K562 (cell line): ENCODE measurements at regions not wholly inside any gene's neighbourhood (a gene's known extent, or its start where the extent isn't known, plus 50 kb on each side); places are given as distances from the start of the nearest gene placed in this dataset.

Experiments used
- ATAC-seq: fragments of 200-7000 bp; cut with Tn5 transposase; 3 replicates; pipeline ENCODE4 v1.9.1; 2020; ENCODE audit warnings: moderate library complexity
- BruUV-seq: library from RNA; stranded (reverse); fragments of 400-500 nt; replicated peaks from 2 replicates; lab custom pipeline; 2021; lab: Mats Ljungman, UMichigan
- CTCF ChIA-PET: fragments of 300-600 bp; formaldehyde crosslinking; extraction: SDS; loops from one replicate; lab custom pipeline; 2021; ENCODE audit warnings: low intra/inter-chr PET ratio; lab: Yijun Ruan, JAX
- POLR2A ChIA-PET: fragments of 300-600, 350-650 bp; sonication (Branson Sonifier 250); formaldehyde crosslinking; extraction: SDS; loops from one replicate; lab custom pipeline; 2021; ENCODE audit warnings: antibody characterized with exemption, inconsistent platforms; lab: Yijun Ruan, JAX
- DNase-seq, 4 experiments: peaks; one replicate each; pipeline versions ENCODE4 v3.0.0 to v3.0.0-alpha.2; 2011 to 2018; ENCODE audit warnings: low spot score in 3 of 4, mixed read lengths in 3 of 4; ENCODE audit errors: extremely low read depth in 1 of 4
- FAIRE-seq: peaks from 2 replicates; lab custom pipeline; 2011; peaks lifted over from hg19 to GRCh38; lab: Jason Lieb, UNC
- H2AFZ ChIP-seq: 2 replicates; pipeline ENCODE4 v1.6.0; 2011; ENCODE audit warnings: low read depth, low read length, control low read depth, inconsistent platforms
- H3K27ac ChIP-seq: fragments of 200-600 bp; 3 replicates; pipeline ENCODE4 v1.8.0; 2011; ENCODE audit warnings: low read depth, mild to moderate bottlenecking, control low read depth, inconsistent platforms, low read length, moderate library complexity, mixed read lengths; ENCODE audit errors: extremely low read depth
- H3K27me3 ChIP-seq, 2 experiments: fragments of 300-600 bp in 1 of 2; 2 replicates in 1 of 2; 3 replicates in 1 of 2; pipeline versions ENCODE4 v1.6.0 to v1.8.0; 2011; ENCODE audit warnings: inconsistent platforms in 2 of 2, low read length in 2 of 2, mild to moderate bottlenecking in 1 of 2, mixed read lengths in 1 of 2, moderate library complexity in 1 of 2; ENCODE audit not compliant: control insufficient read depth in 2 of 2, insufficient read depth in 2 of 2
- H3K36me3 ChIP-seq: fragments of 300-600 bp; 3 replicates; pipeline ENCODE4 v1.8.0; 2011; ENCODE audit warnings: mild to moderate bottlenecking, low read length, inconsistent platforms; ENCODE audit not compliant: control insufficient read depth, insufficient read depth
- H3K4me1 ChIP-seq, 2 experiments: fragments of 200-600 bp in 1 of 2; replicated peaks in 1 of 2; 2 replicates in 1 of 2; 3 replicates in 1 of 2; pipeline versions ENCODE4 v1.5.1 to v1.8.0; 2011; ENCODE audit warnings: inconsistent platforms in 2 of 2, low read length in 2 of 2, mild to moderate bottlenecking in 1 of 2, mixed read lengths in 1 of 2, moderate library complexity in 1 of 2; ENCODE audit not compliant: control insufficient read depth in 2 of 2, insufficient read depth in 2 of 2
- H3K4me2 ChIP-seq: 2 replicates; pipeline ENCODE4 v1.6.1; 2011; ENCODE audit warnings: low read length, control low read depth, inconsistent platforms, mixed read lengths; ENCODE audit not compliant: insufficient read depth
- H3K4me3 ChIP-seq: fragments of 200-600 bp; sonication (generic), shearing (Covaris generic); 2 replicates; pipeline ENCODE4 v1.5.1; 2016; ENCODE audit warnings: control low read depth, inconsistent platforms
- H3K79me2 ChIP-seq: fragments of 200-600 bp; 3 replicates; pipeline ENCODE4 v1.8.0; 2011; ENCODE audit warnings: low read length, inconsistent platforms; ENCODE audit not compliant: control insufficient read depth, insufficient read depth
- H3K9ac ChIP-seq, 2 experiments: 2 replicates each; pipeline versions ENCODE4 v1.6.0 to v1.6.1; 2011; ENCODE audit warnings: low read depth in 2 of 2, low read length in 2 of 2, control low read depth in 1 of 2, inconsistent platforms in 1 of 2, mild to moderate bottlenecking in 1 of 2, mixed read lengths in 1 of 2; ENCODE audit not compliant: insufficient read depth in 1 of 2
- H3K9me1 ChIP-seq: one replicate; pipeline ENCODE4 v1.6.0; 2011; ENCODE audit warnings: inconsistent platforms, mild to moderate bottlenecking, low read length, moderate library complexity; ENCODE audit not compliant: control insufficient read depth, insufficient read depth
- H3K9me3 ChIP-seq: replicated peaks from 2 replicates; pipeline ENCODE4 v1.5.1; 2011; ENCODE audit warnings: low read depth, low read length, inconsistent platforms; ENCODE audit not compliant: control insufficient read depth, insufficient read depth
- H4K20me1 ChIP-seq: replicated peaks from 2 replicates; pipeline ENCODE4 v1.6.1; 2011; ENCODE audit warnings: low read length, inconsistent platforms, mixed read lengths; ENCODE audit not compliant: control insufficient read depth, insufficient read depth
- KHSRP ChIP-seq: fragments of 450-650 bp; IDR thresholded peaks from 2 replicates; pipeline ENCODE4 v1.6.1; 2017
- KLF13 ChIP-seq: fragments of 450-650 bp; IDR thresholded peaks from 2 replicates; pipeline ENCODE4 v1.6.1; 2016; ENCODE audit warnings: missing genetic modification characterization, low read depth, mild to moderate bottlenecking, missing compliant biosample characterization, moderate library complexity, borderline replicate concordance
- NCOA1 ChIP-seq: fragments of 450-650 bp; IDR thresholded peaks from 2 replicates; pipeline ENCODE4 v1.6.1; 2016; ENCODE audit warnings: low read depth
- NR3C1 ChIP-seq: sonication (generic); formaldehyde crosslinking; IDR thresholded peaks from 2 replicates; pipeline ENCODE4 v1.8.1; 2022; ENCODE audit warnings: missing genetic modification reagents
- PATZ1 ChIP-seq: fragments of 250-450 bp; sonication (Bioruptor Pico); IDR thresholded peaks from 2 replicates; pipeline ENCODE4 v1.5.0; 2020; ENCODE audit warnings: mild to moderate bottlenecking, borderline replicate concordance
- SMAD1 ChIP-seq: fragments of 150-350 bp; IDR thresholded peaks from 2 replicates; pipeline ENCODE4 v1.6.1; 2014; ENCODE audit warnings: low read length, low read depth; ENCODE audit not compliant: partially characterized antibody
- SUPT5H ChIP-seq: fragments of 450-650 bp; IDR thresholded peaks from 2 replicates; pipeline ENCODE4 v1.6.1; 2016
- TAF9B ChIP-seq: fragments of 450-650 bp; IDR thresholded peaks from 2 replicates; pipeline ENCODE4 v1.6.1; 2018; ENCODE audit warnings: mild to moderate bottlenecking; ENCODE audit not compliant: partially characterized antibody
- ZBTB34 ChIP-seq: fragments of 250-450 bp; sonication (Bioruptor Pico); IDR thresholded peaks from 2 replicates; pipeline ENCODE4 v1.8.0; 2021; ENCODE audit warnings: mild to moderate bottlenecking, moderate library complexity
- ZEB2 ChIP-seq: fragments of 450-650 bp; IDR thresholded peaks from 2 replicates; pipeline ENCODE4 v1.6.1; 2016
- ZHX1 ChIP-seq: fragments of 150-350 bp; conservative IDR thresholded peaks from 2 replicates; pipeline ENCODE4 v1.6.1; 2014; ENCODE audit warnings: low read length
- ZNF143 ChIP-seq: sonication (generic); formaldehyde crosslinking; IDR thresholded peaks from 2 replicates; pipeline ENCODE4 v1.9.0; 2022; ENCODE audit warnings: mild to moderate bottlenecking, missing genetic modification reagents
- ZNF224 ChIP-seq: sonication (generic); formaldehyde crosslinking; IDR thresholded peaks from 2 replicates; pipeline ENCODE4 v1.8.0; 2022; ENCODE audit warnings: mild to moderate bottlenecking, missing genetic modification reagents
- ZNF24 ChIP-seq: fragments of 450-650 bp; IDR thresholded peaks from 2 replicates; pipeline ENCODE4 v1.6.1; 2016
- ZNF707 ChIP-seq: fragments of 250-450 bp; sonication (Bioruptor Pico); conservative IDR thresholded peaks from 2 replicates; pipeline ENCODE4 v1.8.0; 2022; ENCODE audit warnings: inconsistent platforms, mild to moderate bottlenecking, moderate library complexity
- WGBS: fragments of 100-300 bp; shearing (Covaris generic); methylation state at CpG from one replicate; pipeline ENCODE4 v1.1.6; 2016; ENCODE audit warnings: low coverage, mixed read lengths; ENCODE audit not compliant: insufficient coverage; ENCODE audit errors: missing lambda C conversion rate; 5-methylcytosine and 5-hydroxymethylcytosine counted together
- in situ Hi-C: fragments of 300-500 bp; cut with MboI; formaldehyde crosslinking; loops from 4 replicates; pipeline ENCODE4 v1.15.0; 2018; ENCODE audit warnings: inconsistent platforms, mixed read lengths
- intact Hi-C: fragments of 100-400 bp; cut with micrococcal nuclease; formaldehyde crosslinking; loops from 2 replicates; pipeline ENCODE4 v1.14.2; 2022

GRCh38 chr14:106686533-106686932 lies 1160.2 kb downstream of the TMEM121 start:
- BruUV-seq = no TSS peak

More at GRCh38 chr14:106686533-106686932, 1160.2 kb downstream of the TMEM121 start:
- no peak for TF ChIP-seq PATZ1
- TF ChIP-seq KLF13 (tag) = no peak
- no peak for TF ChIP-seq ZNF224 (CRISPR knock-in tag)
- TF ChIP-seq ZNF707 = no peak
- TF ChIP-seq NCOA1 = no peak
- no peak for TF ChIP-seq SMAD1
- no peak for TF ChIP-seq KHSRP
- TF ChIP-seq ZEB2 = no peak
- no peak for TF ChIP-seq ZBTB34 (CRISPR knock-in tag)
- TF ChIP-seq ZNF143 (CRISPR knock-in tag) = no peak
- TF ChIP-seq ZHX1 = no peak
- no peak for TF ChIP-seq NR3C1 (CRISPR knock-in tag)
- TF ChIP-seq SUPT5H = no peak
- no peak for TF ChIP-seq ZNF24
- no peak for TF ChIP-seq TAF9B
- TF ChIP-seq, all 486 proteins: peak for 0
- intact Hi-C loops = no loop called here
- Histone ChIP-seq H3K79me2 (no peaks in the 10 kb centered on the region), H3K4me1 (no peaks in the 10 kb centered on the region), H3K9ac (no peak overlapping the region), H3K9me1 (no peaks in the 10 kb centered on the region), H2AFZ (no peak overlapping the region), H3K27me3 (no peaks in the 10 kb centered on the region), H3K27ac (no peak overlapping the region), H3K9me3 (no peaks in the 10 kb centered on the region), H4K20me1 (no peaks in the 10 kb centered on the region), H3K4me3 (no peak overlapping the region), H3K36me3 (no peaks in the 10 kb centered on the region), H3K4me2 (no peak overlapping the region)
- DNase-seq (no peak), FAIRE-seq (no peak), ATAC-seq (no peak)
- CTCF ChIA-PET = no interaction called here
- in situ Hi-C loops = no loop called here
- 2% methylated on average over 5 of the region's 5 CpGs for WGBS
- POLR2A ChIA-PET = no interaction called here
